Sigmoid colon (tissue), 6 donors: ENCODE measurements at regions not wholly inside any gene's neighbourhood (a gene's known extent, or its start where the extent isn't known, plus 50 kb on each side); places are given as distances from the start of the nearest gene placed in this dataset.
"Not testable (repeated sequence)": the region's sequence is repeated elsewhere in the genome, so short reads cannot be mapped to it uniquely, and the experiment has no call there.

ENCODE experiments used
- DNase-seq: peaks from one replicate; pipeline ENCODE4 v3.0.0-alpha.2; 2019
- H3K27ac ChIP-seq, 4 donors: fragments of 200-600 bp; sonication (generic); one replicate each; pipeline ENCODE4 v1.5.1; 2016 to 2019; ENCODE audit warnings: mild to moderate bottlenecking in 1 of 4
- H3K27me3 ChIP-seq, 3 donors: fragments of 200-600 bp; sonication (generic); one replicate each; pipeline ENCODE4 v1.5.1; 2019; ENCODE audit warnings: mild to moderate bottlenecking in 1 of 3
- H3K36me3 ChIP-seq, 4 donors: fragments of 200-600 bp; sonication (generic); one replicate each; pipeline ENCODE4 v1.5.1; 2016 to 2019
- H3K4me1 ChIP-seq, 4 donors: fragments of 200-600 bp; sonication (generic); one replicate each; pipeline ENCODE4 v1.5.1; 2017 to 2019
- H3K4me3 ChIP-seq, 4 donors: fragments of 200-600 bp; sonication (generic); one replicate each; pipeline ENCODE4 v1.5.1; 2017 to 2019; ENCODE audit warnings: mild to moderate bottlenecking in 2 of 4, moderate library complexity in 1 of 4
- H3K9me3 ChIP-seq, 4 donors: fragments of 200-600 bp in 3 of 4; sonication (generic) in 3 of 4; one replicate each; pipeline versions ENCODE4 v1.5.1 to v1.6.1; 2013 to 2019
- CTCF ChIP-seq, 4 experiments: fragments of 450-650 bp in 3 of 4; fragments of 200-600 bp in 1 of 4; IDR thresholded peaks; one replicate each; pipeline ENCODE4 v1.5.1; 2016 to 2019; ENCODE audit warnings: antibody characterized with exemption in 4 of 4, mild to moderate bottlenecking in 3 of 4, moderate library complexity in 2 of 4
- EP300 ChIP-seq, 4 donors: sonication (generic); formaldehyde crosslinking; IDR thresholded peaks; one replicate each; pipeline ENCODE4 v1.6.1; 2017; ENCODE audit warnings: antibody characterized with exemption in 4 of 4
- POLR2A ChIP-seq, 2 donors: fragments of 450-650 bp; IDR thresholded peaks; one replicate each; pipeline ENCODE4 v1.6.1; 2016; ENCODE audit warnings: antibody characterized with exemption in 2 of 2, mild to moderate bottlenecking in 2 of 2, moderate library complexity in 2 of 2
- POLR2AphosphoS5 ChIP-seq, 4 donors: sonication (generic); formaldehyde crosslinking; IDR thresholded peaks; one replicate each; pipeline ENCODE4 v1.6.1; 2017; ENCODE audit warnings: antibody characterized with exemption in 4 of 4
- WGBS, 2 donors: extraction: QIAGEN DNeasy Blood & Tissue Kit; methylation state at CpG; one replicate each; pipeline ENCODE4 v1.1.7; 2013; 5-methylcytosine and 5-hydroxymethylcytosine counted together
- intact Hi-C: fragments of 100-400 bp; cut with DNase I; formaldehyde crosslinking; loops from one replicate; pipeline ENCODE4 v1.15.1; 2023
- donor health status: healthy with polysubstance abuse.
- donor health status: healthy.

- no peak overlapping the region for H3K4me3 ChIP-seq
- no peaks in the 10 kb centered on the region for H3K27me3 ChIP-seq
- no peak for DNase-seq
- 88 to 89% methylated on average over 7 of the region's 7 CpGs for WGBS, 2 donors
- no peak for TF ChIP-seq POLR2AphosphoS5 (IDR thresholded peaks at IDR 0.05)
- H3K4me1 ChIP-seq = peaks cover 0 to 14% (median 10%) of the 10 kb centered on the region in 4 donors
- H3K27ac ChIP-seq = no peak overlapping the region
- intact Hi-C loops = no loop called here
- H3K9me3 ChIP-seq = no peaks in the 10 kb centered on the region
- no peaks in the 10 kb centered on the region for H3K36me3 ChIP-seq
Measured at GRCh38 chr14:49957089-49957852, 64.4 kb downstream of the ARF6 start.

DNA sequence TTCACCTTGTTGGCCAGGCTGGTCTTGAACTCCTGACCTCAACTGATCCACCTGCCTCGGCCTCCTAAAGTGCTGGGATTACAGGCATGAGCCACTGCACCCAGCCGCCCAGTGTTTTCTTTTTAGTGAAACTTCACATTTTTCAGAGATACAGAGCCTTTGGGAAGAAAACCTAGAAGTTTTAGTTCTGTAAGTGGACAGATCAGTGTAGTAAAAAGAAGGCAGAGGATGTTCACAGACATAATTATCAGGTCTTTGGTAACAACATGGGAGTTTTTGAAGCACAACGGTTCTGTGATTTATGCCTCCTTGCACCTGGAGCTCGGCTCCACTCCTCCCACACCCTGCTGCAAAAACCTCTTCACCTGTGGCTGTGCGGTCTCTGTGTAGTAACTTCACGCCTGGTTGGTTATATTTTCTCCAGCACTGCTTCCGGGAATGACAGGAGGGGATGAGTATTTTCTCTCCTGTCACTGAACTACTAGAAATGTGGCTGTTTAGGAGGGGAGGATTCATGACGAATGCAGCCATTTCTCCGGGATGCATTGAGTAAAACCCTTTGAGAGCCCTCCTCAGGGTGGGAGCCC lies 67.0 kb downstream of the ARF6 start:
- no peak for TF ChIP-seq CTCF (IDR thresholded peaks at IDR 0.05)
- no peak for TF ChIP-seq EP300 (IDR thresholded peaks at IDR 0.05)
- TF ChIP-seq POLR2AphosphoS5 (IDR thresholded peaks at IDR 0.05) = no peak
- no peak for TF ChIP-seq POLR2A (IDR thresholded peaks at IDR 0.05)
- Histone ChIP-seq H3K4me3 (no peak overlapping the region), H3K27ac (no peak overlapping the region), H3K36me3 (no peaks in the 10 kb centered on the region), H3K4me1 (peaks cover 0 to 8% (median 2%) of the 10 kb centered on the region in 4 donors), H3K27me3 (no peaks in the 10 kb centered on the region), H3K9me3 (no peaks in the 10 kb centered on the region)
- intact Hi-C loops = no loop called here
- WGBS, 2 donors = 18 to 49% methylated on average over 9 of the region's 9 CpGs
- no peak for DNase-seq

GRCh38 chr14:49960453-49960852 lies 67.6 kb downstream of the ARF6 start:
- peaks cover 0 to 8% (median 2%) of the 10 kb centered on the region in 4 donors for H3K4me1 ChIP-seq
- no peaks in the 10 kb centered on the region for H3K36me3 ChIP-seq
- TF ChIP-seq CTCF (IDR thresholded peaks at IDR 0.05) (no peak), EP300 (IDR thresholded peaks at IDR 0.05) (no peak), POLR2A (IDR thresholded peaks at IDR 0.05) (no peak), POLR2AphosphoS5 (IDR thresholded peaks at IDR 0.05) (no peak)
- no peak for DNase-seq
- WGBS, 2 donors = 62 to 64% methylated on average over 7 of the region's 7 CpGs
- H3K4me3 ChIP-seq = no peak overlapping the region
- no peaks in the 10 kb centered on the region for H3K27me3 ChIP-seq
- intact Hi-C loops = no loop called here
- no peak overlapping the region for H3K27ac ChIP-seq
- no peaks in the 10 kb centered on the region for H3K9me3 ChIP-seq

GRCh38 chr14:49961270-49962222 lies 68.7 kb downstream of the ARF6 start:
- Histone ChIP-seq H3K36me3 (no peaks in the 10 kb centered on the region), H3K4me1 (peaks cover 0 to 8% (median 2%) of the 10 kb centered on the region in 4 donors), H3K4me3 (no peak overlapping the region), H3K9me3 (no peaks in the 10 kb centered on the region), H3K27ac (no peak overlapping the region), H3K27me3 (no peaks in the 10 kb centered on the region)
- TF ChIP-seq CTCF (IDR thresholded peaks at IDR 0.05) (no peak), POLR2A (IDR thresholded peaks at IDR 0.05) (no peak), EP300 (IDR thresholded peaks at IDR 0.05) (no peak), POLR2AphosphoS5 (IDR thresholded peaks at IDR 0.05) (no peak)
- intact Hi-C loops = no loop called here
- 90 to 93% methylated on average over 13 of the region's 13 CpGs for WGBS, 2 donors
- no peak for DNase-seq

- H3K4me3 ChIP-seq = no peak overlapping the region
- no peak for DNase-seq
- WGBS, 2 donors = 40 to 59% methylated on average over 6 of the region's 6 CpGs
Measured at GRCh38 chr14:49962621-49963020, 69.7 kb downstream of the ARF6 start.

GRCh38 chr14:49965068-49965651 lies 72.3 kb downstream of the ARF6 start:
- H3K27me3 ChIP-seq, H3K4me1 ChIP-seq, H3K36me3 ChIP-seq, DNase-seq, H3K4me3 ChIP-seq, intact Hi-C loops, H3K27ac ChIP-seq, H3K9me3 ChIP-seq: not testable (repeated sequence)
- 24 to 59% methylated on average over 8 of the region's 8 CpGs for WGBS, 2 donors

More at GRCh38 chr14:49962621-49963020, 69.7 kb downstream of the ARF6 start:
- no peak for TF ChIP-seq CTCF (IDR thresholded peaks at IDR 0.05)
- no peak for TF ChIP-seq EP300 (IDR thresholded peaks at IDR 0.05)
- no peak for TF ChIP-seq POLR2AphosphoS5 (IDR thresholded peaks at IDR 0.05)
- no peak for TF ChIP-seq POLR2A (IDR thresholded peaks at IDR 0.05)
- no peak overlapping the region for H3K27ac ChIP-seq
- no peaks in the 10 kb centered on the region for H3K27me3 ChIP-seq
- no peaks in the 10 kb centered on the region for H3K9me3 ChIP-seq
- intact Hi-C loops = no loop called here
- H3K4me1 ChIP-seq = peaks cover 0 to 1% (median 0%) of the 10 kb centered on the region in 4 donors
- no peaks in the 10 kb centered on the region for H3K36me3 ChIP-seq
